Subcutaneous abdominal adipose tissue (tissue), 5 donors: ENCODE measurements at regions not wholly inside any gene's neighbourhood (a gene's known extent, or its start where the extent isn't known, plus 50 kb on each side); places are given as distances from the start of the nearest gene placed in this dataset.
A peak's percentile ranks its signal among the peaks of the same experiment; 100 is the strongest.

ENCODE experiments used
- H3K27ac ChIP-seq: one replicate; pipeline ENCODE4 v1.7.0; 2013; ENCODE audit warnings: low read depth, mild to moderate bottlenecking, inconsistent platforms, low read length, moderate library complexity
- H3K27me3 ChIP-seq, 5 donors: one replicate each; pipeline ENCODE4 v1.7.0; 2013; ENCODE audit warnings: low read length in 5 of 5, inconsistent platforms in 1 of 5; ENCODE audit not compliant: control insufficient read depth in 5 of 5, insufficient read depth in 4 of 5
- H3K36me3 ChIP-seq, 5 donors: one replicate each; pipeline ENCODE4 v1.7.0; 2013; ENCODE audit warnings: low read length in 5 of 5; ENCODE audit not compliant: control insufficient read depth in 5 of 5, insufficient read depth in 5 of 5
- H3K4me1 ChIP-seq, 5 donors: one replicate each; pipeline ENCODE4 v1.7.0; 2013; ENCODE audit warnings: low read length in 5 of 5, mild to moderate bottlenecking in 3 of 5, moderate library complexity in 1 of 5; ENCODE audit not compliant: control insufficient read depth in 5 of 5, insufficient read depth in 5 of 5
- H3K4me3 ChIP-seq, 5 donors: one replicate each; pipeline ENCODE4 v1.7.0; 2013; ENCODE audit warnings: low read length in 5 of 5, low read depth in 1 of 5
- H3K9ac ChIP-seq, 5 donors: one replicate each; pipeline ENCODE4 v1.7.0; 2013; ENCODE audit warnings: low read length in 5 of 5, mild to moderate bottlenecking in 4 of 5, moderate library complexity in 3 of 5
- H3K9me3 ChIP-seq, 5 donors: one replicate each; pipeline ENCODE4 v1.7.0; 2013; ENCODE audit warnings: low read length in 5 of 5; ENCODE audit not compliant: control insufficient read depth in 5 of 5
- donor health status: healthy.
- donor health status: healthy.
- donor health status: healthy.
- donor health status: healthy.
- donor health status: healthy.

- H3K4me1 ChIP-seq = peaks cover 5 to 37% (median 23%) of the 10 kb centered on the region in 5 donors
- H3K9me3 ChIP-seq = no peaks in the 10 kb centered on the region
- H3K27ac ChIP-seq = no peak overlapping the region
- H3K27me3 ChIP-seq = no peaks in the 10 kb centered on the region
- H3K36me3 ChIP-seq = no peaks in the 10 kb centered on the region
- H3K9ac ChIP-seq = no peak overlapping the region
- no peak overlapping the region for H3K4me3 ChIP-seq
These were observed 187.1 kb upstream of the LPP start for GRCh38 chr3:187966636-187967406.

GRCh38 chr3:187967993-187968392, 186.0 kb upstream of the LPP start:
- Histone ChIP-seq H3K9me3 (no peaks in the 10 kb centered on the region), H3K4me3 (no peak overlapping the region), H3K27ac (peak overlapping the region; percentile 60), H3K36me3 (no peaks in the 10 kb centered on the region), H3K27me3 (no peaks in the 10 kb centered on the region), H3K4me1 (peaks cover 5 to 26% (median 22%) of the 10 kb centered on the region in 5 donors), H3K9ac (peak overlapping the region in 1 of 5 donors; percentile 58)

DNA sequence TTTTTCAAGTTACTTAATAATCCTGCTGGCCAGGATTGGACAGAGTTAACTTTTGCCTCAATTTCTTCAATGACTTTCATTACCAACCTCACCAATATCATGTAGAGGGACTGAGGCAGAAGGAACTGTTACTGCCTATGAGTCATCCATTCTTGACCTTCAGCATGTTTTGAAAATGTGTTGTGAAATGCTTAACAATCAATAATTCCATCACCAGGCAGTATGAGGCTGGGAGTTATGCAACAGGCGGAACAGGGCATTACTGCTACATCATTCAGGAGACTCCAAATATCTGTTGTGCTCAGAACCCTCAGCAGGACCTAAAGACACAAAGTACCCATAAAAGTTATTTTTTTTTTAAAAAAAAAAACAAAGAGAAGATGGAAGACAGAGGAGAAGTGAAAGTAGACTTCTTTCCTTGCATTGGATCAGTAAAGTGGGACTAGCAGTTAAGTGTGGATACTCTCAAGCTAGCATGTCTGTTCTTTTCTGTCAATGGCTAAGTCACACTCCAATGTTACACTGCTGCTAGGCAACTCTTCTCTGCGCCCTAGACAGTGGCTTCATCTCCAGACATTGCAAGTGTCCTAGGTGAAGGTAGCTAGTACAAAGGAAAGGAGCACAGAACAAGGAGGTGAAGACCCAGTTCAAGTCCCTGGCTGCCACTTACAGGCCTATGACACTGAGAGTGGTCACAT, 184.9 kb upstream of the LPP start:
- peaks cover 2 to 16% (median 15%) of the 10 kb centered on the region in 5 donors for H3K4me1 ChIP-seq
- H3K9ac ChIP-seq = no peak overlapping the region
- no peaks in the 10 kb centered on the region for H3K27me3 ChIP-seq
- H3K4me3 ChIP-seq = no peak overlapping the region
- peak overlapping the region; percentile 60 for H3K27ac ChIP-seq
- H3K36me3 ChIP-seq = no peaks in the 10 kb centered on the region
- H3K9me3 ChIP-seq = no peaks in the 10 kb centered on the region

- H3K27me3 ChIP-seq = no peaks in the 10 kb centered on the region
- H3K9ac ChIP-seq = no peak overlapping the region
- no peak overlapping the region for H3K4me3 ChIP-seq
- peaks cover 0 to 13% (median 12%) of the 10 kb centered on the region in 5 donors for H3K4me1 ChIP-seq
- peak overlapping the region; percentile 43 for H3K27ac ChIP-seq
- H3K36me3 ChIP-seq = no peaks in the 10 kb centered on the region
- H3K9me3 ChIP-seq = no peaks in the 10 kb centered on the region
These were observed 184.4 kb upstream of the LPP start for GRCh38 chr3:187969581-187969950.

DNA sequence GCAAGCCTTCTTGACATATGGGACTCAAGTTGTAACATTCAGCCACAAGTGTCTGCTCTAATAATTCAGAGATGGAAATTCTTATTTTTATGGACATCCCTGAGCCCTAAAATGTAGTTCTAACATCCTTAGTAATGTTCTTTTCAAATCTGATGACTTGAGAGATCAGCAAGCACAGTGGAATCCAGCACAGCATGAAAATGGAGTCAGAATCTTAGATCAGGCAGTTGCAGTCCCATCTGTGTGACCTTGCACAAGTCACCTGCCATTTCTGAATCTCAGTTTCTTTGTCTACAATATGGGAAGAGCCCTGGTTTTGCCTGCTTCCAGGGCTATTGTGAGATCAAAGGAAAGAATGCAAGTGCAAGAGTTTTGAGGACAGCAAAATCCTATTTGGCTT, 183.9 kb upstream of the LPP start:
- H3K27me3 ChIP-seq = no peaks in the 10 kb centered on the region
- no peaks in the 10 kb centered on the region for H3K36me3 ChIP-seq
- H3K4me1 ChIP-seq = peaks cover 0 to 13% (median 10%) of the 10 kb centered on the region in 5 donors
- no peak overlapping the region for H3K4me3 ChIP-seq
- no peaks in the 10 kb centered on the region for H3K9me3 ChIP-seq
- H3K27ac ChIP-seq = no peak overlapping the region
- no peak overlapping the region for H3K9ac ChIP-seq

GRCh38 chr3:187971629-187972028, 182.3 kb upstream of the LPP start:
- H3K27me3 ChIP-seq = no peaks in the 10 kb centered on the region

GRCh38 chr3:187972454-187972853, 181.5 kb upstream of the LPP start:
- H3K27me3 ChIP-seq = no peaks in the 10 kb centered on the region
- H3K9ac ChIP-seq = no peak overlapping the region

More at GRCh38 chr3:187971629-187972028, 182.3 kb upstream of the LPP start:
- Histone ChIP-seq H3K9ac (no peak overlapping the region), H3K9me3 (no peaks in the 10 kb centered on the region), H3K4me3 (no peak overlapping the region), H3K27ac (no peak overlapping the region), H3K4me1 (peaks cover 0 to 23% (median 12%) of the 10 kb centered on the region in 5 donors), H3K36me3 (no peaks in the 10 kb centered on the region)

GRCh38 chr3:187973977-187974870, 179.7 kb upstream of the LPP start:
- Histone ChIP-seq H3K9me3 (peaks cover 0 to 4% (median 2%) of the 10 kb centered on the region in 5 donors), H3K4me1 (peaks cover 0 to 12% (median 8%) of the 10 kb centered on the region in 5 donors), H3K27ac (no peak overlapping the region), H3K27me3 (no peaks in the 10 kb centered on the region), H3K9ac (no peak overlapping the region), H3K36me3 (no peaks in the 10 kb centered on the region), H3K4me3 (no peak overlapping the region)

More at GRCh38 chr3:187972454-187972853, 181.5 kb upstream of the LPP start:
- no peak overlapping the region for H3K27ac ChIP-seq
- H3K36me3 ChIP-seq = no peaks in the 10 kb centered on the region
- peaks cover 0 to under 1% (median 0%) of the 10 kb centered on the region in 5 donors for H3K9me3 ChIP-seq
- H3K4me1 ChIP-seq = peaks cover 0 to 23% (median 12%) of the 10 kb centered on the region in 5 donors
- no peak overlapping the region for H3K4me3 ChIP-seq

DNA sequence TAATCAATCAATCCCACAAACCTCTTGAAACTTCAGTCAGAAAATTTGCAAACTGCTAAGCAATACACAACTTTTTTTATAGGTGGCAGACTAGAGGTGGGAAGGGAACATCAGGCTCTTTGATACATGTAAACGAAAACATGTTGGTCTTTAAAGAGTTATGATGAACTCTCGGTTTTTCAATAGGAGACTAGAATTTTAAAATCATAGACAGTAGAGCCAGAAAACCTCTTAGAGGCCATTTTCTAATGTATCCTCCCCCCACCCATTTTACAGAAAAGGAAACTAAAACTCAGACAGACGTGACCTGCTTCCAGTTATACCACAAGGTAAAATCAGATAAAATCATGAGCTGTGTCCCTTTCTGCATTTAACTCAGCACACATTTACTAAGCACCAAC, 179.1 kb upstream of the LPP start:
- Histone ChIP-seq H3K9me3 (peaks cover 0 to 4% (median 2%) of the 10 kb centered on the region in 5 donors), H3K36me3 (no peaks in the 10 kb centered on the region), H3K4me3 (no peak overlapping the region), H3K9ac (no peak overlapping the region), H3K27me3 (no peaks in the 10 kb centered on the region), H3K27ac (no peak overlapping the region), H3K4me1 (peaks cover 0 to 10% (median 8%) of the 10 kb centered on the region in 5 donors)
